DND-41 (cell line): ENCODE measurements at regions not wholly inside any gene's neighbourhood (a gene's known extent, or its start where the extent isn't known, plus 50 kb on each side); places are given as distances from the start of the nearest gene placed in this dataset.

Source experiments
- ATAC-seq: fragments of 200-7000 bp; cut with Tn5 transposase; 3 replicates; pipeline ENCODE4 v1.9.1; 2021; ENCODE audit warnings: low read depth; ENCODE audit not compliant: insufficient read depth
- DNase-seq: peaks from one replicate; pipeline ENCODE4 v3.0.0-alpha.2; 2020
- H2AFZ ChIP-seq: 2 replicates; pipeline ENCODE4 v1.6.0; 2012; ENCODE audit warnings: low read depth, low read length
- H3K27ac ChIP-seq: 2 replicates; pipeline ENCODE4 v1.5.1; 2012; ENCODE audit warnings: low read length, inconsistent platforms
- H3K27me3 ChIP-seq: fragments of 200-600 bp; sonication (generic); 2 replicates; pipeline ENCODE4 v1.6.0; 2012; ENCODE audit warnings: low read length, mild to moderate bottlenecking, inconsistent platforms; ENCODE audit not compliant: insufficient read depth, poor library complexity
- H3K36me3 ChIP-seq: 2 replicates; pipeline ENCODE4 v1.5.1; 2012; ENCODE audit warnings: low read length, inconsistent platforms; ENCODE audit not compliant: insufficient read depth
- H3K4me1 ChIP-seq: 2 replicates; pipeline ENCODE4 v1.5.1; 2012; ENCODE audit warnings: mild to moderate bottlenecking, low read length; ENCODE audit not compliant: insufficient read depth
- H3K4me2 ChIP-seq: 2 replicates; pipeline ENCODE4 v1.6.0; 2012; ENCODE audit warnings: mild to moderate bottlenecking, moderate library complexity, low read length, inconsistent platforms; ENCODE audit not compliant: insufficient read depth
- H3K4me3 ChIP-seq, 2 experiments: fragments of 200-600 bp in 1 of 2; shearing (Covaris generic) in 1 of 2; 2 replicates each; pipeline ENCODE4 v1.5.1; 2012 to 2016; ENCODE audit warnings: inconsistent platforms in 2 of 2, low read length in 2 of 2, mild to moderate bottlenecking in 2 of 2, low read depth in 1 of 2, moderate library complexity in 1 of 2
- H3K79me2 ChIP-seq: 2 replicates; pipeline ENCODE4 v1.6.0; 2012; ENCODE audit warnings: low read length, inconsistent platforms; ENCODE audit not compliant: insufficient read depth
- H3K9ac ChIP-seq: 2 replicates; pipeline ENCODE4 v1.6.0; 2012; ENCODE audit warnings: low read depth, mild to moderate bottlenecking, inconsistent platforms, low read length, moderate library complexity
- H3K9me3 ChIP-seq: 2 replicates; pipeline ENCODE4 v1.5.1; 2012; ENCODE audit warnings: low read length, moderate library complexity, mild to moderate bottlenecking, inconsistent platforms; ENCODE audit not compliant: insufficient read depth, severe bottlenecking
- H4K20me1 ChIP-seq: 2 replicates; pipeline ENCODE4 v1.6.0; 2012; ENCODE audit warnings: low read length; ENCODE audit not compliant: insufficient read depth
- CTCF ChIP-seq: IDR thresholded peaks from 2 replicates; pipeline ENCODE4 v1.5.1; 2012; ENCODE audit warnings: borderline replicate concordance, low read length, moderate library complexity, mild to moderate bottlenecking; ENCODE audit not compliant: poor library complexity, severe bottlenecking; ENCODE audit errors: extremely low read depth
- EZH2 ChIP-seq: IDR thresholded peaks from 3 replicates; pipeline ENCODE4 v1.6.1; 2012; ENCODE audit warnings: borderline replicate concordance, low read depth, mild to moderate bottlenecking, moderate library complexity, low read length, inconsistent platforms; ENCODE audit not compliant: severe bottlenecking

- no peak overlapping the region for H3K27ac ChIP-seq
- DNase-seq = no peak
Measured at GRCh38 chr1:56438901-56439551, 140.3 kb downstream of the PLPP3 start.

DNA sequence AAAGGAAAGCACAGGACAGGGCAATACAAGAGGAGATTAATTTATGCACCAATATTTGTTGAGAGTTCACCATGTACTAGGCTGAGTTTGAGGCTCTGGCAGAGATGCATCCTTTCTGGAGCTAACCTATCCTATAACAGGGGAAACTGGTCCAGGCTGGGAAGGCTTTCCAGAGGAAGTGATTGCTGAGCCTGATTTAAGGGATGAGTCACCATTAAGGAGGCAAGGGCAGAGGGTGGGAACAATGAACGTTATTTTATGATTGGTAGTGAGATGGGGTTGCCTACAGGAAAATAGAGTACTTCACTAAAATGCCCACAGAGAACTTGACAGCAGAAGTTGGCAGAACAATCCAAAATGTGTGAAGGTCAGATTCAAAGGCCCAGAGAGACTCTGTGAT is 141.4 kb downstream of the PLPP3 start:
- Histone ChIP-seq H3K27ac (no peak overlapping the region), H4K20me1 (no peaks in the 10 kb centered on the region), H3K4me3 (no peak overlapping the region), H3K27me3 (no peaks in the 10 kb centered on the region), H3K79me2 (no peaks in the 10 kb centered on the region), H3K4me2 (no peak overlapping the region), H3K9me3 (no peaks in the 10 kb centered on the region), H3K36me3 (no peaks in the 10 kb centered on the region), H2AFZ (no peak overlapping the region), H3K9ac (no peak overlapping the region), H3K4me1 (no peaks in the 10 kb centered on the region)
- ATAC-seq (no peak), DNase-seq (no peak)
- TF ChIP-seq EZH2 = no peak
- no peak for TF ChIP-seq CTCF

More at GRCh38 chr1:56438901-56439551, 140.3 kb downstream of the PLPP3 start:
- Histone ChIP-seq H4K20me1 (no peaks in the 10 kb centered on the region), H3K79me2 (no peaks in the 10 kb centered on the region), H3K4me2 (no peak overlapping the region), H3K36me3 (no peaks in the 10 kb centered on the region), H3K4me1 (no peaks in the 10 kb centered on the region), H3K4me3 (no peak overlapping the region), H3K27me3 (no peaks in the 10 kb centered on the region), H3K9me3 (no peaks in the 10 kb centered on the region), H2AFZ (no peak overlapping the region), H3K9ac (no peak overlapping the region)
- ATAC-seq = no peak
- TF ChIP-seq EZH2 = no peak
- TF ChIP-seq CTCF = no peak

- H3K36me3 ChIP-seq = no peaks in the 10 kb centered on the region
- H3K9me3 ChIP-seq = no peaks in the 10 kb centered on the region
- DNase-seq = no peak
- TF ChIP-seq EZH2 = no peak
- no peak for TF ChIP-seq CTCF
- no peak overlapping the region for H3K4me2 ChIP-seq
- H3K27me3 ChIP-seq = no peaks in the 10 kb centered on the region
- H3K27ac ChIP-seq = no peak overlapping the region
- ATAC-seq = no peak
- no peak overlapping the region for H3K4me3 ChIP-seq
- no peak overlapping the region for H3K9ac ChIP-seq
- H3K79me2 ChIP-seq = no peaks in the 10 kb centered on the region
- no peak overlapping the region for H2AFZ ChIP-seq
- H4K20me1 ChIP-seq = no peaks in the 10 kb centered on the region
- no peaks in the 10 kb centered on the region for H3K4me1 ChIP-seq
Measured at GRCh38 chr1:56436912-56437417, 142.4 kb downstream of the PLPP3 start.

DNA sequence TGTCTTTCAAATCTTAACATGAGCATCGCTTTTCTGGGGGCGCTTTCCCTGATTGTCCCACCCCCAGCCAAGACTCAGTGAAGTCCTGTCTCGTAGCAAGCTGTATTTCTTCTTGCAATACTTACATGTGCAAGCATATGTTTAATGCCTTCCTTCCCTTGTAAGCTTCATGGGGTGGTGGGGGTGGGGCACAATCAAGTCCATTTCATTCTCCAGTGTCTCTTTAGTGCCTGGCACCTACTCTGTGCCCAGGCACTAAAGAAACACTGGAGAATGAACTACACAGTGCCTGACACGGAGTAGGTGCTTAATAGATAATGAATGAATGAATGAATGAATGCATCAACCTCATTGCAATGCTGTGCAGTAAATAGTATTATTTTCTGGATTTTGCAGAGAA is 143.1 kb downstream of the PLPP3 start:
- H4K20me1 ChIP-seq = no peaks in the 10 kb centered on the region
- H3K36me3 ChIP-seq = no peaks in the 10 kb centered on the region
- no peak overlapping the region for H2AFZ ChIP-seq
- H3K27me3 ChIP-seq = no peaks in the 10 kb centered on the region
- no peak overlapping the region for H3K4me2 ChIP-seq
- H3K27ac ChIP-seq = no peak overlapping the region
- no peaks in the 10 kb centered on the region for H3K9me3 ChIP-seq
- ATAC-seq (no peak), DNase-seq (no peak)
- TF ChIP-seq CTCF = no peak
- TF ChIP-seq EZH2 = no peak
- no peaks in the 10 kb centered on the region for H3K79me2 ChIP-seq
- no peak overlapping the region for H3K9ac ChIP-seq
- no peaks in the 10 kb centered on the region for H3K4me1 ChIP-seq
- H3K4me3 ChIP-seq = no peak overlapping the region
